HEK293T (cell line): ENCODE measurements at regions not wholly inside any gene's neighbourhood (a gene's known extent, or its start where the extent isn't known, plus 50 kb on each side); places are given as distances from the start of the nearest gene placed in this dataset.

Experiments
- BHLHE40 ChIP-seq: fragments of 450-650 bp; IDR thresholded peaks from 2 replicates; pipeline ENCODE4 v1.6.1; 2016; ENCODE audit warnings: mild to moderate bottlenecking, moderate library complexity, borderline replicate concordance
- CTBP1 ChIP-seq: fragments of 450-650 bp; IDR thresholded peaks from 2 replicates; pipeline ENCODE4 v1.6.1; 2016; ENCODE audit warnings: borderline replicate concordance
- ELF4 ChIP-seq: fragments of 450-650 bp; IDR thresholded peaks from 2 replicates; pipeline ENCODE4 v1.6.1; 2017; ENCODE audit warnings: antibody characterized with exemption
- FOXA1 ChIP-seq: fragments of 450-650 bp; IDR thresholded peaks from 2 replicates; pipeline ENCODE4 v1.6.1; 2016; ENCODE audit warnings: mild to moderate bottlenecking
- FOXK2 ChIP-seq: fragments of 450-650 bp; IDR thresholded peaks from 2 replicates; pipeline ENCODE4 v1.6.1; 2016; ENCODE audit warnings: mild to moderate bottlenecking
- FOXM1 ChIP-seq: fragments of 450-650 bp; IDR thresholded peaks from 2 replicates; pipeline ENCODE4 v1.6.1; 2017; ENCODE audit warnings: mild to moderate bottlenecking, borderline replicate concordance
- L3MBTL2 ChIP-seq: fragments of 450-650 bp; conservative IDR thresholded peaks from 2 replicates; pipeline ENCODE4 v1.6.1; 2016; ENCODE audit warnings: mild to moderate bottlenecking
- LEF1 ChIP-seq: fragments of 450-650 bp; IDR thresholded peaks from 2 replicates; pipeline ENCODE4 v1.6.1; 2017; ENCODE audit warnings: mild to moderate bottlenecking, borderline replicate concordance
- NFRKB ChIP-seq: fragments of 450-650 bp; IDR thresholded peaks from 2 replicates; pipeline ENCODE4 v1.6.1; 2016; ENCODE audit warnings: mild to moderate bottlenecking, moderate library complexity
- PKNOX1 ChIP-seq: fragments of 450-650 bp; IDR thresholded peaks from 2 replicates; pipeline ENCODE4 v1.6.1; 2016
- SP1 ChIP-seq: fragments of 450-650 bp; IDR thresholded peaks from 2 replicates; pipeline ENCODE4 v1.6.1; 2017
- SUZ12 ChIP-seq: fragments of 450-650 bp; IDR thresholded peaks from 2 replicates; pipeline ENCODE4 v1.6.1; 2016; ENCODE audit warnings: mild to moderate bottlenecking
- TARDBP ChIP-seq: fragments of 450-650 bp; IDR thresholded peaks from 2 replicates; pipeline ENCODE4 v1.6.1; 2016
- ZNF384 ChIP-seq: fragments of 450-650 bp; IDR thresholded peaks from 2 replicates; pipeline ENCODE4 v1.6.1; 2016

DNA sequence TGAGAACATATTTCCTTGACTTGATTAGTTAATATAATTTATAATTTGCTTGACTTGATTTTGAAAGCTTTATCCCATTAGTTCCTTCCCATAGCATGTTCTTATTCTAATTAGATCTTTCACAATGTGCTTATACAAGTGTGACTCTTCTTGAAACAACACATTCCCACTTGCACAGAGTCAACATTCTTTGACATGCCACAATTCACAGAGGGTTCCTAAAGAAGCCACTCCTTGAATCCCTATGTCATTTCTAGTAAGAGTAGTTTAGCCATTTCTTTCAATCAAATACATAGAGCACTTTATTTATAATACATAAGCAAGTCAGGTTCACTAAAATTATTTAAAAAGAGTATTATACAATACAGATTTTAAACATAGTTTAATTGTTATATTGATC lies 228.9 kb upstream of the GRID2 start:
- TF ChIP-seq FOXA1 = no peak
- no peak for TF ChIP-seq TARDBP
- TF ChIP-seq SP1 = no peak
- TF ChIP-seq L3MBTL2 = no peak
- no peak for TF ChIP-seq SUZ12
- no peak for TF ChIP-seq PKNOX1
- no peak for TF ChIP-seq CTBP1
- TF ChIP-seq FOXK2 = no peak
- no peak for TF ChIP-seq LEF1
- no peak for TF ChIP-seq BHLHE40
- no peak for TF ChIP-seq FOXM1
- TF ChIP-seq ELF4 = no peak
- TF ChIP-seq ZNF384 = no peak
- no peak for TF ChIP-seq NFRKB
